HFF-Myc (cell line): ENCODE measurements at regions not wholly inside any gene's neighbourhood (a gene's known extent, or its start where the extent isn't known, plus 50 kb on each side); places are given as distances from the start of the nearest gene placed in this dataset.

Source experiments
- DNase-seq: peaks from one replicate; pipeline ENCODE4 v3.0.0-alpha.2; 2011; ENCODE audit warnings: low read depth; ENCODE audit errors: extremely low read depth
- H3K4me3 ChIP-seq: replicated peaks from 2 replicates; pipeline ENCODE4 v1.5.1; 2011; ENCODE audit warnings: low read depth, mild to moderate bottlenecking, control low read depth, low read length
- CTCF ChIP-seq: IDR thresholded peaks from 2 replicates; pipeline ENCODE4 v1.5.1; 2012; ENCODE audit warnings: mild to moderate bottlenecking, low read depth, low read length, control low read depth; ENCODE audit errors: missing control alignments

GRCh38 chr17:34726536-34727384 is 147.4 kb downstream of the TMEM132E start:
- no peak overlapping the region for H3K4me3 ChIP-seq
- DNase-seq: no peak
- no peak for TF ChIP-seq CTCF

DNA sequence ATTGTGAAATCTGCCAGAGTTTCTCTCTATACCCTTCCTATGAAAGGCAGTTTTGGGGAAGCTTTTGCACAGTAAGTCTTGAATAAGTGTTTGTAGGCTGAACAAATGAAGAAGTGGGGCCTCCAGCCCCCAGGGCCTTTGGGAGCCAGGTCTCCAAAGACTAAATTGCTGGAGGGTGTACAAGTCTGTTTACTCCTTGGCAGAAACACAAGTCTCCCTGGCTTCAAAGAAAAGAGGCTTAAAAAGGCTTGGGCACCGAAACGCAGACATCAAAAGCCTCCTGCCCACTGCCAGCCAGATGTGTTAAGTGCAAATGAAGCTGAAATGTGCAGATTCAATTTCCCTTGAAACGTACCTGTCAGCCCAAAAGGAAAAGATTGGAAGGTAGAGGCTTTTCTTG is 146.3 kb downstream of the TMEM132E start:
- no peak overlapping the region for H3K4me3 ChIP-seq
- no peak for TF ChIP-seq CTCF
- no peak for DNase-seq

GRCh38 chr17:34725008-34725407 is 145.6 kb downstream of the TMEM132E start:
- DNase-seq: no peak
- no peak overlapping the region for H3K4me3 ChIP-seq
- no peak for TF ChIP-seq CTCF

DNA sequence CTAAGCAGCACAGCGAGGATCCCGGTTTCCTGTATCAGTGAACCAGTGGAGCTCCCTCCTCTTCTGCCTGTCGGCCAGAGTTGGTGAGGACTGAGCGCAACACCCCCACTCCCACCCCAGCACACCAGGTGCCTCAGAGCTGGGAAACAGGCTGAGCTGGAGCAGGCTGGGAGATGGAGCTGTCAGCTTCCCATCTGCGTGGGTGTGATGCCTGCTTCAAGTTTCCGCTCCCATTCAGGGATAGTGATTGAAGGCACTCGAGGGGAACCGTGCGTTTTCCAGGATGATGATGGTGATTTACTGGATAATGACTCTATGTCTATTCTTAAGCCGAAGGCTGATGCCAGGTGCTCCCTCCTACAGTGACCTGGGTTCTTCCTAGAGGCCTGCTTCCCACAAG is 144.5 kb downstream of the TMEM132E start:
- TF ChIP-seq CTCF: no peak
- no peak for DNase-seq
- no peak overlapping the region for H3K4me3 ChIP-seq

DNA sequence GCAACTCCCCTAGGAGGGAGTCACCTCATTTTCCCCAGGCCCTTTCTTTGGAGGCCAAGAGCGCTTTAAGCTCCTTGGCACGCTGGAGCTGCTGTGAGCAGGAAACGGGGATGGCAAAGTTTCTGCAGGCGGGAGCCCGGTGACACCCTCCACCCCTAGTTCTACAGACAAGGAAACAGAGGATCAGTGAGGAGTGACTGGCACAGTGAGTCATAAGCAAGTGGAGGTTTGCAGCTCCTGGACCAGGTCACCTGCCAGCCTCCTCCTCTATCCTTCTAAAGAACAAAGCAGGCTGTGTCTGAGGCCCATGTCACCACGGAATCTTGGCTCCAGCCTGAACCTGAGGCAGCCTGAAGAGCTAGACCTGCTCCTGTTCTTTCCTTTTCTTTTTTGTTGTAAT is 141.9 kb downstream of the TMEM132E start:
- no peak for TF ChIP-seq CTCF
- no peak overlapping the region for H3K4me3 ChIP-seq
- DNase-seq: no peak

GRCh38 chr17:34720760-34721159 is 141.4 kb downstream of the TMEM132E start:
- H3K4me3 ChIP-seq: no peak overlapping the region
- DNase-seq: no peak
- TF ChIP-seq CTCF: no peak

- no peak for DNase-seq
- TF ChIP-seq CTCF: no peak
- no peak overlapping the region for H3K4me3 ChIP-seq
Observed at GRCh38 chr17:34719569-34719968, 140.2 kb downstream of the TMEM132E start.
